Neural crest cell (in vitro differentiated cells): ENCODE measurements at regions not wholly inside any gene's neighbourhood (a gene's known extent, or its start where the extent isn't known, plus 50 kb on each side); places are given as distances from the start of the nearest gene placed in this dataset.

ENCODE experiments used
- DNase-seq: peaks from one replicate; pipeline ENCODE4 v3.0.0; 2021; ENCODE audit warnings: low read depth, mixed read lengths, low spot score
- H3K27ac Mint-ChIP-seq: one replicate; pipeline ENCODE4 v1.8.0; 2021; ENCODE audit warnings: mild to moderate bottlenecking, mixed read lengths; ENCODE audit not compliant: unreplicated experiment
- H3K27me3 Mint-ChIP-seq: 2 replicates; pipeline ENCODE4 v1.8.0; 2021; ENCODE audit warnings: low read depth, mild to moderate bottlenecking, mixed read lengths
- H3K36me3 Mint-ChIP-seq: 2 replicates; pipeline ENCODE4 v1.8.0; 2021; ENCODE audit warnings: low read depth, mild to moderate bottlenecking, mixed read lengths
- H3K4me1 Mint-ChIP-seq: 2 replicates; pipeline ENCODE4 v1.8.0; 2021; ENCODE audit warnings: mixed read lengths
- H3K4me3 Mint-ChIP-seq: one replicate; pipeline ENCODE4 v1.8.0; 2021; ENCODE audit warnings: mild to moderate bottlenecking, mixed read lengths
- H3K9me3 Mint-ChIP-seq: 2 replicates; pipeline ENCODE4 v1.8.0; 2021; ENCODE audit warnings: mixed read lengths
- CTCF ChIP-seq: fragments of 200-600 bp; sonication (generic); conservative IDR thresholded peaks from 2 replicates; pipeline ENCODE4 v1.5.0; 2021; ENCODE audit warnings: antibody characterized with exemption, mild to moderate bottlenecking

- Mint-ChIP-seq H3K36me3 (no peaks in the 10 kb centered on the region), H3K9me3 (no peaks in the 10 kb centered on the region)
- DNase-seq: no peak
Observed at GRCh38 chr6:40891131-40891530, 147.9 kb downstream of the UNC5CL start.

GRCh38 chr6:40889137-40889832, 149.7 kb downstream of the UNC5CL start:
- Mint-ChIP-seq H3K4me1 (peaks cover 5% of the 10 kb centered on the region), H3K27ac (no peak overlapping the region), H3K36me3 (no peaks in the 10 kb centered on the region), H3K9me3 (no peaks in the 10 kb centered on the region), H3K4me3 (no peak overlapping the region), H3K27me3 (no peaks in the 10 kb centered on the region)
- no peak for DNase-seq
- TF ChIP-seq CTCF: no peak

More at GRCh38 chr6:40891131-40891530, 147.9 kb downstream of the UNC5CL start:
- no peak for TF ChIP-seq CTCF
- Mint-ChIP-seq H3K27ac (no peak overlapping the region), H3K27me3 (no peaks in the 10 kb centered on the region), H3K4me1 (peaks cover 13% of the 10 kb centered on the region), H3K4me3 (no peak overlapping the region)

GRCh38 chr6:40888456-40888990, 150.5 kb downstream of the UNC5CL start:
- peaks cover 5% of the 10 kb centered on the region for H3K4me1 Mint-ChIP-seq
- no peak overlapping the region for H3K4me3 Mint-ChIP-seq
- no peak for DNase-seq
- H3K9me3 Mint-ChIP-seq: no peaks in the 10 kb centered on the region
- H3K27me3 Mint-ChIP-seq: no peaks in the 10 kb centered on the region
- no peak for TF ChIP-seq CTCF
- H3K27ac Mint-ChIP-seq: no peak overlapping the region
- H3K36me3 Mint-ChIP-seq: no peaks in the 10 kb centered on the region

- no peak for TF ChIP-seq CTCF
- H3K27ac Mint-ChIP-seq: no peak overlapping the region
- H3K27me3 Mint-ChIP-seq: no peaks in the 10 kb centered on the region
Observed at GRCh38 chr6:40887792-40888340, 151.2 kb downstream of the UNC5CL start.

GRCh38 chr6:40887079-40887791, 151.8 kb downstream of the UNC5CL start:
- H3K4me3 Mint-ChIP-seq: no peak overlapping the region
- TF ChIP-seq CTCF: no peak
- no peaks in the 10 kb centered on the region for H3K9me3 Mint-ChIP-seq
- peaks cover 5% of the 10 kb centered on the region for H3K4me1 Mint-ChIP-seq
- H3K27ac Mint-ChIP-seq: no peak overlapping the region
- no peaks in the 10 kb centered on the region for H3K27me3 Mint-ChIP-seq
- H3K36me3 Mint-ChIP-seq: no peaks in the 10 kb centered on the region
- no peak for DNase-seq

More at GRCh38 chr6:40887792-40888340, 151.2 kb downstream of the UNC5CL start:
- DNase-seq: no peak
- no peaks in the 10 kb centered on the region for H3K36me3 Mint-ChIP-seq
- peaks cover 5% of the 10 kb centered on the region for H3K4me1 Mint-ChIP-seq
- H3K4me3 Mint-ChIP-seq: no peak overlapping the region
- no peaks in the 10 kb centered on the region for H3K9me3 Mint-ChIP-seq
